ENCODE measurements at regions not wholly inside any gene's neighbourhood (a gene's known extent, or its start where the extent isn't known, plus 50 kb on each side); places are given as distances from the start of the nearest gene placed in this dataset.

GRCh38 chr4:74534121-74534520 lies 89.2 kb downstream of the AREG start:
- DNase-seq (no peak), ATAC-seq (no peak)
- no peak overlapping the region for H3K27ac ChIP-seq
- H3K36me3 ChIP-seq: no peaks in the 10 kb centered on the region
- intact Hi-C loops (cut with DNase I): loop anchor here (5.0 to 10.0 kb wide), 2 partner anchors 141 to 157 kb away; no protein-coding TSS in a partner anchor
- no peak for TF ChIP-seq CTCF (IDR thresholded peaks at IDR 0.05)
- H3K9me3 ChIP-seq: no peaks in the 10 kb centered on the region
- no peaks in the 10 kb centered on the region for H3K27me3 ChIP-seq (ENCODE audit: low read depth)
- no peaks in the 10 kb centered on the region for H3K4me1 ChIP-seq
- no peak overlapping the region for H3K4me3 ChIP-seq

- no peak for DNase-seq
- no peak for TF ChIP-seq CTCF (IDR thresholded peaks at IDR 0.05)
- H3K27me3 ChIP-seq (ENCODE audit: low read depth): no peaks in the 10 kb centered on the region
- no peak overlapping the region for H3K4me3 ChIP-seq
- H3K36me3 ChIP-seq: no peaks in the 10 kb centered on the region
- intact Hi-C loops (cut with DNase I): loop anchor here (5.0 to 10.0 kb wide), 2 partner anchors 140 to 158 kb away; no protein-coding TSS in a partner anchor
- no peak overlapping the region for H3K27ac ChIP-seq
- no peak for ATAC-seq
- H3K9me3 ChIP-seq: no peaks in the 10 kb centered on the region
- peaks cover 7% of the 10 kb centered on the region for H3K4me1 ChIP-seq
These were observed 90.0 kb downstream of the AREG start for GRCh38 chr4:74534936-74535335.

- H3K27ac ChIP-seq: no peak overlapping the region
- peaks cover 10% of the 10 kb centered on the region for H3K4me1 ChIP-seq
- ATAC-seq (no peak), DNase-seq (no peak)
- H3K9me3 ChIP-seq: no peaks in the 10 kb centered on the region
- H3K36me3 ChIP-seq: no peaks in the 10 kb centered on the region
- H3K27me3 ChIP-seq (ENCODE audit: low read depth): no peaks in the 10 kb centered on the region
- no peak for TF ChIP-seq CTCF (IDR thresholded peaks at IDR 0.05)
- H3K4me3 ChIP-seq: no peak overlapping the region
- intact Hi-C loops (cut with DNase I): loop anchor here (10.0 kb wide), 1 partner anchor 139 kb away; no protein-coding TSS in a partner anchor
These were observed 90.6 kb downstream of the AREG start for GRCh38 chr4:74535512-74535911.

GRCh38 chr4:74536557-74536956 lies 91.6 kb downstream of the AREG start:
- Histone ChIP-seq H3K36me3 (no peaks in the 10 kb centered on the region), H3K9me3 (no peaks in the 10 kb centered on the region), H3K27ac (no peak overlapping the region), H3K4me1 (peaks cover 10% of the 10 kb centered on the region), H3K27me3 (ENCODE audit: low read depth) (no peaks in the 10 kb centered on the region), H3K4me3 (no peak overlapping the region)
- ATAC-seq: no peak
- TF ChIP-seq CTCF (IDR thresholded peaks at IDR 0.05): peak; percentile 11
- no peak for DNase-seq
- intact Hi-C loops (cut with DNase I): loop anchor here (10.0 kb wide), 1 partner anchor 138 kb away; no protein-coding TSS in a partner anchor

- no peak overlapping the region for H3K27ac ChIP-seq
- ATAC-seq: no peak
- no peaks in the 10 kb centered on the region for H3K27me3 ChIP-seq (ENCODE audit: low read depth)
- TF ChIP-seq CTCF (IDR thresholded peaks at IDR 0.05): no peak
- H3K9me3 ChIP-seq: no peaks in the 10 kb centered on the region
- no peak overlapping the region for H3K4me3 ChIP-seq
- peaks cover 10% of the 10 kb centered on the region for H3K4me1 ChIP-seq
- no peak for DNase-seq
- intact Hi-C loops (cut with DNase I): loop anchor here (10.0 kb wide), 1 partner anchor 137 kb away; no protein-coding TSS in a partner anchor
- H3K36me3 ChIP-seq: no peaks in the 10 kb centered on the region
These were observed 92.5 kb downstream of the AREG start for GRCh38 chr4:74537459-74537858.

Measured in lower lobe of right lung (tissue), 2 donors.